ENCODE measurements at regions not wholly inside any gene's neighbourhood (a gene's known extent, or its start where the extent isn't known, plus 50 kb on each side); places are given as distances from the start of the nearest gene placed in this dataset.

DNA sequence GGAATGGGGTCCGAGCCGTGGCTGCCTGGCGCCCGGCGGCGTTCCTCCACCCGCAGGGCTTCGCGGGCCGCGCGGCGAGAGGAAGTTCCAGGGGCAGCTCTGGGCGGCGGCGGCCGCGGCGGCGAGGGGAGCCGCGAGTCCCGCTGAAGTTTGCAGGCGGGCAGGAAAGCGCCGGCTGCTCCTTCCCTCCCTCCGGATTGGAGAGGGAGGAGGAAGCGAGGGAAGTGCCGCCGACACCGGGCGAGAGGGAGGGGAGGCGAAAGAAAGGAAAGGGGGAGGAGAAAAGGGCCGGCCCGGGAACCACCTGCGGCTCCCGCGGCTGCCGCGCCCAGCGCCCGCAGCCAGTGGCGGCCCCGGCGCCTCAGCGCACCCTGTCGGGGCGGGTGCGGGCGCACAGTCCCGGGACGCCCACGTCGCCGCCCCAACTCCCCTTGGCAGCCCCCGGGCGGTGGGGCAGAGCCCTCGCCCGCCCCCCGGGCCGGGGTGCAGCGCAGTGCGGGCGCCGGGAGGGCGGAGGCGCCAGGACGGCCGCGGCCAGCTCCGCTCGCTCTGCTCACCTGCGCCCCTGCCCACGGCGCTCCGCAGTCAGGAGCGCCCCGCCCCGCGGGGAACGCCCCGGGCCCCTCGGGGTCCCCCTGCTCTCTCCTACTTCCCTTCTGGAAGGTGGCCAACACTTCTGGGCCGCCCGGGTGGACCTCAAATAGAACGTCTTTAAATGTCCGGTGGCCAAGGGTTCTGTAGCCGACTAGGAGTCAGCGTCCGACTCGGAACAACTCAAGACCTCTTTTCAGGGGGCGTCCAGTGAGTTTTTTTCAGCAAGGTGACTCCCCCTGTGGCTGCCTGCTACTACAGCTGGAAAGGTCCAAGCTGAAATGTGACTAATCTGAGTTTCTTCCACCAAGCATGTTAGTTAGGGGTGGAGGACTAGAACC is 80.3 kb upstream of the CCDC28A start:
- no peaks in the 10 kb centered on the region for H3K36me3 ChIP-seq (ENCODE audit: control insufficient read depth, insufficient read depth, low read length)
- H3K27ac ChIP-seq (ENCODE audit: low read depth, low read length), result peak overlapping the region; percentile 87
- peaks cover 13% of the 10 kb centered on the region for H3K4me1 ChIP-seq (ENCODE audit: control insufficient read depth, insufficient read depth, low read length)
- H3K9ac ChIP-seq (ENCODE audit: low read depth, low read length), result peak overlapping the region; percentile 85
- H3K9me3 ChIP-seq (ENCODE audit: control insufficient read depth, insufficient read depth, low read length), result no peaks in the 10 kb centered on the region
- H3K4me3 ChIP-seq (ENCODE audit: low read depth, low read length), result peak overlapping the region; percentile 82
- H3K27me3 ChIP-seq (ENCODE audit: control insufficient read depth, insufficient read depth, low read length), result peaks cover 9% of the 10 kb centered on the region

- Histone ChIP-seq H3K4me3 (ENCODE audit: low read depth, low read length) (no peak overlapping the region), H3K27me3 (ENCODE audit: control insufficient read depth, insufficient read depth, low read length) (peaks cover 9% of the 10 kb centered on the region), H3K4me1 (ENCODE audit: control insufficient read depth, insufficient read depth, low read length) (peaks cover 13% of the 10 kb centered on the region), H3K27ac (ENCODE audit: low read depth, low read length) (no peak overlapping the region), H3K9me3 (ENCODE audit: control insufficient read depth, insufficient read depth, low read length) (no peaks in the 10 kb centered on the region), H3K36me3 (ENCODE audit: control insufficient read depth, insufficient read depth, low read length) (no peaks in the 10 kb centered on the region), H3K9ac (ENCODE audit: low read depth, low read length) (no peak overlapping the region)
These were observed 78.4 kb upstream of the CCDC28A start for GRCh38 chr6:138695193-138695592.

- H3K4me3 ChIP-seq (ENCODE audit: low read depth, low read length), result no peak overlapping the region
- no peaks in the 10 kb centered on the region for H3K36me3 ChIP-seq (ENCODE audit: control insufficient read depth, insufficient read depth, low read length)
- H3K4me1 ChIP-seq (ENCODE audit: control insufficient read depth, insufficient read depth, low read length), result no peaks in the 10 kb centered on the region
- H3K27me3 ChIP-seq (ENCODE audit: control insufficient read depth, insufficient read depth, low read length), result no peaks in the 10 kb centered on the region
- no peak overlapping the region for H3K27ac ChIP-seq (ENCODE audit: low read depth, low read length)
- H3K9me3 ChIP-seq (ENCODE audit: control insufficient read depth, insufficient read depth, low read length), result no peaks in the 10 kb centered on the region; the same call in none of the 2 replicates
- no peak overlapping the region for H3K9ac ChIP-seq (ENCODE audit: low read depth, low read length)
These were observed 59.1 kb upstream of the CCDC28A start for GRCh38 chr6:138714493-138714892.

- Histone ChIP-seq H3K4me1 (ENCODE audit: control insufficient read depth, insufficient read depth, low read length) (no peaks in the 10 kb centered on the region), H3K9ac (ENCODE audit: low read depth, low read length) (no peak overlapping the region), H3K27ac (ENCODE audit: low read depth, low read length) (no peak overlapping the region), H3K9me3 (ENCODE audit: control insufficient read depth, insufficient read depth, low read length) (no peaks in the 10 kb centered on the region; the same call in none of the 2 replicates), H3K27me3 (ENCODE audit: control insufficient read depth, insufficient read depth, low read length) (no peaks in the 10 kb centered on the region), H3K36me3 (ENCODE audit: control insufficient read depth, insufficient read depth, low read length) (no peaks in the 10 kb centered on the region), H3K4me3 (ENCODE audit: low read depth, low read length) (no peak overlapping the region)
These were observed 57.6 kb upstream of the CCDC28A start for GRCh38 chr6:138716013-138716412.

- H3K27me3 ChIP-seq (ENCODE audit: control insufficient read depth, insufficient read depth, low read length), result no peaks in the 10 kb centered on the region
- no peaks in the 10 kb centered on the region for H3K36me3 ChIP-seq (ENCODE audit: control insufficient read depth, insufficient read depth, low read length)
- no peak overlapping the region for H3K27ac ChIP-seq (ENCODE audit: low read depth, low read length)
- no peaks in the 10 kb centered on the region for H3K4me1 ChIP-seq (ENCODE audit: control insufficient read depth, insufficient read depth, low read length)
- H3K9me3 ChIP-seq (ENCODE audit: control insufficient read depth, insufficient read depth, low read length), result no peaks in the 10 kb centered on the region; the same call in none of the 2 replicates
- no peak overlapping the region for H3K9ac ChIP-seq (ENCODE audit: low read depth, low read length)
- no peak overlapping the region for H3K4me3 ChIP-seq (ENCODE audit: low read depth, low read length)
These were observed 56.5 kb upstream of the CCDC28A start for GRCh38 chr6:138716971-138717665.

DNA sequence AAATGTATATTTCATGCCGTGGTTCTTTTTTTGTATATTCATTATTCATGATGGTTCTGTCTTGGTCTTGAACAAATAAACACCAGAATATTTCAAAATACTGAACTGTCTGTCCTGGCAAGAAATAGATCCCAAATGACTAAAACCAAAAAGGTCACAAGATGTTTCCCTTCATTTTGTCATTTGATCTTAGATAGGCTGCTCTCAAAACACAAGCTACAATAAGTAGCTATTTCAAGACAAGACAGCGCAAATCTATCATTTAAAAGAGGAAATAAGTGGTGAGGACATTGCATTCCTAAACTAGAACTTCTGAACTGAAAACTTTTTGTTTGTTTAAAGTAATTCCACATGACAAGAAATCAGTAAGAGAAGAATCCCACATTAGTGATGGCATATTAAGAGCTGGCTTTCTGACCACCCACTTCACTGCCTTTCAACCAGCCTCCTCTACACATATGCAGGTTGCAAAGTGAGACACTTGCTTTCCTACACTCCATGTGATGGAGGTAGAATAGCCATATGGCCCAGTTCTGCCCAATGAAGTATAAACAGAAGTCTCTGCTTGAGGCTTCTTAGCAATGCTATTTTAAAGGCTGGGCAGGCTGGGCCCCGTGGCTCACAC is 54.4 kb upstream of the CCDC28A start:
- Histone ChIP-seq H3K9me3 (ENCODE audit: control insufficient read depth, insufficient read depth, low read length) (no peaks in the 10 kb centered on the region; the same call in 1 of the 2 replicates), H3K27me3 (ENCODE audit: control insufficient read depth, insufficient read depth, low read length) (no peaks in the 10 kb centered on the region), H3K4me1 (ENCODE audit: control insufficient read depth, insufficient read depth, low read length) (no peaks in the 10 kb centered on the region), H3K36me3 (ENCODE audit: control insufficient read depth, insufficient read depth, low read length) (no peaks in the 10 kb centered on the region), H3K9ac (ENCODE audit: low read depth, low read length) (no peak overlapping the region), H3K4me3 (ENCODE audit: low read depth, low read length) (no peak overlapping the region), H3K27ac (ENCODE audit: low read depth, low read length) (no peak overlapping the region)

GRCh38 chr6:138719744-138720143 is 53.8 kb upstream of the CCDC28A start:
- Histone ChIP-seq H3K36me3 (ENCODE audit: control insufficient read depth, insufficient read depth, low read length) (no peaks in the 10 kb centered on the region), H3K4me3 (ENCODE audit: low read depth, low read length) (no peak overlapping the region), H3K9ac (ENCODE audit: low read depth, low read length) (no peak overlapping the region), H3K4me1 (ENCODE audit: control insufficient read depth, insufficient read depth, low read length) (no peaks in the 10 kb centered on the region), H3K27me3 (ENCODE audit: control insufficient read depth, insufficient read depth, low read length) (no peaks in the 10 kb centered on the region), H3K27ac (ENCODE audit: low read depth, low read length) (no peak overlapping the region), H3K9me3 (ENCODE audit: control insufficient read depth, insufficient read depth, low read length) (no peaks in the 10 kb centered on the region)

GRCh38 chr6:138722425-138723371 is 50.9 kb upstream of the CCDC28A start:
- Histone ChIP-seq H3K27ac (ENCODE audit: low read depth, low read length) (peak overlapping the region; percentile 67), H3K36me3 (ENCODE audit: control insufficient read depth, insufficient read depth, low read length) (no peaks in the 10 kb centered on the region), H3K4me1 (ENCODE audit: control insufficient read depth, insufficient read depth, low read length) (no peaks in the 10 kb centered on the region), H3K9ac (ENCODE audit: low read depth, low read length) (no peak overlapping the region), H3K9me3 (ENCODE audit: control insufficient read depth, insufficient read depth, low read length) (no peaks in the 10 kb centered on the region), H3K4me3 (ENCODE audit: low read depth, low read length) (no peak overlapping the region), H3K27me3 (ENCODE audit: control insufficient read depth, insufficient read depth, low read length) (no peaks in the 10 kb centered on the region)
